ENCODE measurements at regions not wholly inside any gene's neighbourhood (a gene's known extent, or its start where the extent isn't known, plus 50 kb on each side); places are given as distances from the start of the nearest gene placed in this dataset.

- TF ChIP-seq POLR2A (IDR thresholded peaks at IDR 0.05; ENCODE audit: low read depth, low read length) (no peak), TAF1 (IDR thresholded peaks at IDR 0.05; ENCODE audit: borderline replicate concordance, low read depth, low read length) (no peak), POLR2AphosphoS5 (IDR thresholded peaks at IDR 0.05; ENCODE audit: low read depth, low read length) (no peak)
Measured at GRCh38 chr17:70251706-70252105, 82.4 kb downstream of the KCNJ2 start.
